MM.1S (cell line): ENCODE measurements at regions not wholly inside any gene's neighbourhood (a gene's known extent, or its start where the extent isn't known, plus 50 kb on each side); places are given as distances from the start of the nearest gene placed in this dataset.

Source experiments
- DNase-seq: peaks from one replicate; pipeline ENCODE4 v3.0.0-alpha.2; 2015
- H2AFZ ChIP-seq: fragments of 300-600 bp; sonication (generic); 2 replicates; pipeline ENCODE4 v1.6.0; 2016; ENCODE audit warnings: antibody characterized with exemption, low read length
- H3F3A ChIP-seq: fragments of 300-600 bp; sonication (generic); 2 replicates; pipeline ENCODE4 v1.6.1; 2016; ENCODE audit warnings: mild to moderate bottlenecking, antibody characterized with exemption, low read length, moderate library complexity, mixed read lengths; ENCODE audit not compliant: insufficient read depth
- H3K27ac ChIP-seq: fragments of 300-600 bp; sonication (generic); 2 replicates; pipeline ENCODE4 v1.5.1; 2016; ENCODE audit warnings: mild to moderate bottlenecking, low read length
- H3K27me3 ChIP-seq: fragments of 300-600 bp; sonication (generic); replicated peaks from 2 replicates; pipeline ENCODE4 v1.6.0; 2016; ENCODE audit warnings: low read length; ENCODE audit not compliant: insufficient read depth
- H3K36me3 ChIP-seq: fragments of 300-600 bp; sonication (generic); replicated peaks from 2 replicates; pipeline ENCODE4 v1.6.1; 2016; ENCODE audit warnings: mild to moderate bottlenecking, low read length, mixed read lengths; ENCODE audit not compliant: insufficient read depth
- H3K4me1 ChIP-seq: fragments of 300-600 bp; sonication (generic); 2 replicates; pipeline ENCODE4 v1.6.1; 2016; ENCODE audit warnings: low read length, mixed read lengths
- H3K4me2 ChIP-seq: fragments of 300-600 bp; sonication (generic); 2 replicates; pipeline ENCODE4 v1.6.0; 2016; ENCODE audit warnings: low read depth, low read length
- H3K4me3 ChIP-seq: fragments of 300-600 bp; sonication (generic); 2 replicates; pipeline ENCODE4 v1.5.1; 2016; ENCODE audit warnings: low read length, mixed read lengths
- H3K79me2 ChIP-seq: fragments of 300-600 bp; sonication (generic); 2 replicates; pipeline ENCODE4 v1.6.1; 2016; ENCODE audit warnings: mixed run types, low read length, mixed read lengths
- H3K9ac ChIP-seq: fragments of 300-600 bp; sonication (generic); 2 replicates; pipeline ENCODE4 v1.6.1; 2016; ENCODE audit warnings: low read length, mixed read lengths
- H3K9me2 ChIP-seq: fragments of 300-600 bp; sonication (generic); replicated peaks from 2 replicates; pipeline ENCODE4 v1.6.1; 2016; ENCODE audit warnings: mild to moderate bottlenecking, low read length, mixed read lengths; ENCODE audit not compliant: insufficient read depth
- H3K9me3 ChIP-seq: fragments of 300-600 bp; sonication (generic); replicated peaks from 2 replicates; pipeline ENCODE4 v1.6.1; 2016; ENCODE audit warnings: mild to moderate bottlenecking, low read length, mixed read lengths; ENCODE audit not compliant: insufficient read depth
- H4K20me1 ChIP-seq: fragments of 300-600 bp; sonication (generic); 2 replicates; pipeline ENCODE4 v1.6.1; 2016; ENCODE audit warnings: mild to moderate bottlenecking, low read length, moderate library complexity, mixed read lengths; ENCODE audit not compliant: insufficient read depth
- EZH2 ChIP-seq: fragments of 300-600 bp; sonication (generic); optimal IDR thresholded peaks from 2 replicates; pipeline ENCODE3; 2017; ENCODE audit warnings: low read depth, mild to moderate bottlenecking, antibody characterized with exemption, low read length, mixed read lengths
- EZH2phosphoT487 ChIP-seq: fragments of 300-600 bp; sonication (generic); IDR thresholded peaks from 2 replicates; pipeline ENCODE4 v1.6.1; 2018; ENCODE audit warnings: antibody characterized with exemption, low read length
- TF ChIP-seq, protein P1 (sequence below): fragments of 300-600 bp; sonication (generic); IDR thresholded peaks from 2 replicates; pipeline ENCODE4 v1.5.1; 2016; ENCODE audit warnings: antibody characterized with exemption, low read length, mixed read lengths

- H3K36me3 ChIP-seq = no peaks in the 10 kb centered on the region
- no peaks in the 10 kb centered on the region for H4K20me1 ChIP-seq
- no peak for DNase-seq
- H3K79me2 ChIP-seq = no peaks in the 10 kb centered on the region
- H3K9me2 ChIP-seq = no peaks in the 10 kb centered on the region
- peak overlapping the region; percentile 43; the same call in 1 of the 2 replicates for H2AFZ ChIP-seq
- H3K9ac ChIP-seq = no peak overlapping the region
- H3K27ac ChIP-seq = no peak overlapping the region
- H3K4me1 ChIP-seq = no peaks in the 10 kb centered on the region
- TF ChIP-seq EZH2phosphoT487 = no peak
- no peak for TF ChIP-seq EZH2
- TF ChIP-seq, protein P1, sequence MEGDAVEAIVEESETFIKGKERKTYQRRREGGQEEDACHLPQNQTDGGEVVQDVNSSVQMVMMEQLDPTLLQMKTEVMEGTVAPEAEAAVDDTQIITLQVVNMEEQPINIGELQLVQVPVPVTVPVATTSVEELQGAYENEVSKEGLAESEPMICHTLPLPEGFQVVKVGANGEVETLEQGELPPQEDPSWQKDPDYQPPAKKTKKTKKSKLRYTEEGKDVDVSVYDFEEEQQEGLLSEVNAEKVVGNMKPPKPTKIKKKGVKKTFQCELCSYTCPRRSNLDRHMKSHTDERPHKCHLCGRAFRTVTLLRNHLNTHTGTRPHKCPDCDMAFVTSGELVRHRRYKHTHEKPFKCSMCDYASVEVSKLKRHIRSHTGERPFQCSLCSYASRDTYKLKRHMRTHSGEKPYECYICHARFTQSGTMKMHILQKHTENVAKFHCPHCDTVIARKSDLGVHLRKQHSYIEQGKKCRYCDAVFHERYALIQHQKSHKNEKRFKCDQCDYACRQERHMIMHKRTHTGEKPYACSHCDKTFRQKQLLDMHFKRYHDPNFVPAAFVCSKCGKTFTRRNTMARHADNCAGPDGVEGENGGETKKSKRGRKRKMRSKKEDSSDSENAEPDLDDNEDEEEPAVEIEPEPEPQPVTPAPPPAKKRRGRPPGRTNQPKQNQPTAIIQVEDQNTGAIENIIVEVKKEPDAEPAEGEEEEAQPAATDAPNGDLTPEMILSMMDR = no peak
- no peak overlapping the region for H3K4me3 ChIP-seq
- H3K9me3 ChIP-seq = no peaks in the 10 kb centered on the region
- H3K27me3 ChIP-seq = no peaks in the 10 kb centered on the region
- H3K4me2 ChIP-seq = no peak overlapping the region
- H3F3A ChIP-seq = no peaks in the 10 kb centered on the region
Measured at GRCh38 chr4:137664046-137664387, 131.7 kb upstream of the PCDH18 start.

DNA sequence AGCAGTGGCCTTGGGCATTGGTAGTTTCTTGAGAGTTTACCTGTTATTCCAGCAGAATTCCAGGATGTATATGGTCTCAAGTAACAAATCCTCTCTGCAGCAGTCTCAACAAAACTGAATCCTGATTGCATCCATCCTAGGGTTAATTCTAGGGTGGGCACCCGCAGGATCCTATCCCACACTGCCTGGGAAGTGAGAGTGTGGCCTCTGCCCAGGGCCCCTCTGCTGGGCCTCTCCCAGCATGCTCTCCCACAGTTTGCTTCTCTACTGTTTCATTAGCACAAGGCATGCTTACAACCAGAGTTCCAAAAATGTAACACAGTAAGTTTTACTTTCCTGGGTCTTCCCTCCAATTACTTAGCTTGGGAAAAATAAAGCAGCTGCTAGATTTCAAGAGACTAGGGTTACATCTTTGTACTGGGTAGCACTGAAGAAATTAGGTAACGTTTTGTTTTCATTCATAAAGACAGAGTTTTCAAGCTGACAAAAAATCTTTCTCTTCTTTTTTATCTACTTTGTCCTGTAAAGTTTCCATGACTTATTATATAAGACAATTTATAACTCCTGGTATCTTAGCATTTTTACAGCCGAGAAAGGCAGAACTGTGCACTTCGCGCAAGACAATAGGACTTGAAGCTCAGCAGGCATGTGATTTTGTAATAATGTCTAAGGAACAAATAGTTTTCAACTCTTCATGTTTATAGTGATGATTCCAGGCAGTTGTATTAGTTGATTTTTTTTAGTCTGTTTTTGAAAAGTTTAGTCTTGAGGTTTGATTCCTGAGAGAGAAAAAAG is 131.2 kb upstream of the PCDH18 start:
- Histone ChIP-seq H3K27me3 (no peaks in the 10 kb centered on the region), H3K36me3 (no peaks in the 10 kb centered on the region), H3K9me3 (no peaks in the 10 kb centered on the region), H3K9ac (no peak overlapping the region), H2AFZ (no peak overlapping the region), H3K79me2 (no peaks in the 10 kb centered on the region), H3K27ac (no peak overlapping the region), H3K9me2 (no peaks in the 10 kb centered on the region), H3K4me2 (no peak overlapping the region), H3K4me1 (no peaks in the 10 kb centered on the region), H3K4me3 (no peak overlapping the region), H4K20me1 (no peaks in the 10 kb centered on the region), H3F3A (no peaks in the 10 kb centered on the region)
- DNase-seq = no peak
- TF ChIP-seq, protein P1 = no peak
- TF ChIP-seq EZH2 = no peak
- TF ChIP-seq EZH2phosphoT487 = no peak

DNA sequence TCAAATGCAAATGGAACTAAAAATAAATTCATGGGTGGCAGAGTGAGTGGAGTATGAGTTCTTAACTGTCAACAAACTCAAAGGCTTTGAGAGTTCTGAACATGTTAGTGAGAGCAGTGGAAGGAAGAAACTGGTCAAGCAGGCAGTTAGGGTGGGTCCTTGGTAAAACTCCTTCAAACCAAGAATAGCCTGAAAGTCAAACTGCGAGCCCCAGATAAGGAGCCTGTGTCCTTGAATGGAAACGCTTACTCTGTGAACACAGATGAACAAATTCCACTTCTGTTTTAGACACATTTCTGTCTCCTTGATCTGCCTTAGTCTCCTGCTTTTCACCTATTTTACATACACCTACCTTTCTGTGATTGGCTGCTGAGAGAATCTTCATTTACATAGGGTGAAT is 129.4 kb upstream of the PCDH18 start:
- no peaks in the 10 kb centered on the region for H4K20me1 ChIP-seq
- no peaks in the 10 kb centered on the region for H3K27me3 ChIP-seq
- no peaks in the 10 kb centered on the region for H3K9me3 ChIP-seq
- no peak overlapping the region for H3K4me2 ChIP-seq
- no peaks in the 10 kb centered on the region for H3K9me2 ChIP-seq
- no peak for DNase-seq
- H3K9ac ChIP-seq = no peak overlapping the region
- H3K4me3 ChIP-seq = no peak overlapping the region
- H3K79me2 ChIP-seq = no peaks in the 10 kb centered on the region
- TF ChIP-seq, protein P1 = no peak
- no peak for TF ChIP-seq EZH2phosphoT487
- no peak for TF ChIP-seq EZH2
- no peak overlapping the region for H2AFZ ChIP-seq
- H3K4me1 ChIP-seq = no peaks in the 10 kb centered on the region
- H3F3A ChIP-seq = no peaks in the 10 kb centered on the region
- no peaks in the 10 kb centered on the region for H3K36me3 ChIP-seq
- H3K27ac ChIP-seq = no peak overlapping the region
